K562 (cell line): ENCODE measurements at regions not wholly inside any gene's neighbourhood (a gene's known extent, or its start where the extent isn't known, plus 50 kb on each side); places are given as distances from the start of the nearest gene placed in this dataset.
"Not testable (repeated sequence)": the region's sequence is repeated elsewhere in the genome, so short reads cannot be mapped to it uniquely, and the experiment has no call there.

Source experiments
- MTA3 ChIP-seq: fragments of 450-650 bp; formaldehyde crosslinking; IDR thresholded peaks from 2 replicates; pipeline ENCODE4 v1.6.1; 2017; ENCODE audit warnings: mild to moderate bottlenecking, borderline replicate concordance
- NBN ChIP-seq: fragments of 450-650 bp; IDR thresholded peaks from 2 replicates; pipeline ENCODE4 v1.6.1; 2016; ENCODE audit warnings: low read depth, mild to moderate bottlenecking
- NCOA2 ChIP-seq, 2 experiments: fragments of 450-650 bp; IDR thresholded peaks; 2 replicates each; pipeline ENCODE4 v1.6.1; 2018; ENCODE audit warnings: mild to moderate bottlenecking in 2 of 2, moderate library complexity in 1 of 2; ENCODE audit not compliant: partially characterized antibody in 2 of 2
- POLR2A ChIP-seq: fragments of 450-650 bp; conservative IDR thresholded peaks from 2 replicates; pipeline ENCODE4 v1.6.1; 2016
- SP1 ChIP-seq: sonication (generic); formaldehyde crosslinking; IDR thresholded peaks from 2 replicates; pipeline ENCODE4 v1.8.1; 2022; ENCODE audit warnings: mild to moderate bottlenecking, missing genetic modification reagents
- TCF7L2 ChIP-seq: fragments of 150-350 bp; IDR thresholded peaks from 2 replicates; pipeline ENCODE4 v1.6.1; 2016; ENCODE audit warnings: low read depth, mild to moderate bottlenecking, low read length, moderate library complexity
- ZC3H4 ChIP-seq: sonication (generic); formaldehyde crosslinking; IDR thresholded peaks from 2 replicates; pipeline ENCODE4 v1.9.0; 2021; ENCODE audit warnings: missing genetic modification reagents, borderline replicate concordance
- ZNF274 ChIP-seq: IDR thresholded peaks from 2 replicates; pipeline ENCODE4 v1.6.1; 2011; ENCODE audit warnings: low read depth, mild to moderate bottlenecking, low read length, moderate library complexity, borderline replicate concordance
- TF ChIP-seq, protein P1 (sequence below), 3 experiments: IDR thresholded peaks in 2 of 3; conservative IDR thresholded peaks in 1 of 3; 2 replicates each; pipeline ENCODE4 v1.5.1; 2011 to 2012; ENCODE audit warnings: low read length in 3 of 3, mild to moderate bottlenecking in 3 of 3, control low read depth in 2 of 3, improper control_type of control experiment in 1 of 3, inconsistent platforms in 1 of 3, low read depth in 1 of 3, mixed read lengths in 1 of 3, moderate library complexity in 1 of 3; ENCODE audit not compliant: insufficient read depth in 2 of 3
- TF ChIP-seq, protein P2 (sequence below), 2 experiments: fragments of 450-650 bp; conservative IDR thresholded peaks; 2 replicates each; pipeline ENCODE4 v1.6.1; 2017; ENCODE audit warnings: mild to moderate bottlenecking in 2 of 2, moderate library complexity in 2 of 2
- TF ChIP-seq, protein P3 (sequence below): sonication (generic); formaldehyde crosslinking; IDR thresholded peaks from 2 replicates; pipeline ENCODE4 v1.5.0; 2020; ENCODE audit warnings: missing genetic modification reagents
- TF ChIP-seq, protein P4 (sequence below): fragments of 450-650 bp; formaldehyde crosslinking; IDR thresholded peaks from 2 replicates; pipeline ENCODE4 v1.4.0; 2020; ENCODE audit warnings: mild to moderate bottlenecking, moderate library complexity

DNA sequence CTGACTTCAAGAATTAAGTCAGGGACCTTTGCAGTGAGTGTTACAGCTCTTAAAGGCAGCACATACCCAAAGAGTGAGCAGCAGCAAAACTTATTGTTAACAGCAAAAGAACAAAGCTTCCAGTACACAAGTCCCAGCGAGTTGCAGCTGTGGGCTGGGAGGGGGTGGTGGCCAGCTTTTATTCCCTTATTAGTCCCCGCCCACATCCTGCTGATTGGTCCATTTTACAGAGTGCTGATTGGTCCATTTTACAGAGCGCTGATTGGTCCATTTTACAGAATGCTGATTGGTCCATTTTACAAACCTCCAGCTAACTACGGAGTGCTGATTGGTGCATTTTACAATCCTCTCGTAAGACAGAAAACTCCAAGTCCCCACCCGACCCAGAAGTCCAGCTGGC, 127.0 kb downstream of the NPAP1 start:
- TF ChIP-seq NBN; ZNF274; TCF7L2; SP1 (CRISPR knock-in tag); POLR2A; ZC3H4 (CRISPR knock-in tag); NCOA2 (IDR thresholded peaks at IDR 0.05; ENCODE audit: partially characterized antibody in 2 of 2); MTA3: not testable (repeated sequence)
- TF ChIP-seq, protein P1, sequence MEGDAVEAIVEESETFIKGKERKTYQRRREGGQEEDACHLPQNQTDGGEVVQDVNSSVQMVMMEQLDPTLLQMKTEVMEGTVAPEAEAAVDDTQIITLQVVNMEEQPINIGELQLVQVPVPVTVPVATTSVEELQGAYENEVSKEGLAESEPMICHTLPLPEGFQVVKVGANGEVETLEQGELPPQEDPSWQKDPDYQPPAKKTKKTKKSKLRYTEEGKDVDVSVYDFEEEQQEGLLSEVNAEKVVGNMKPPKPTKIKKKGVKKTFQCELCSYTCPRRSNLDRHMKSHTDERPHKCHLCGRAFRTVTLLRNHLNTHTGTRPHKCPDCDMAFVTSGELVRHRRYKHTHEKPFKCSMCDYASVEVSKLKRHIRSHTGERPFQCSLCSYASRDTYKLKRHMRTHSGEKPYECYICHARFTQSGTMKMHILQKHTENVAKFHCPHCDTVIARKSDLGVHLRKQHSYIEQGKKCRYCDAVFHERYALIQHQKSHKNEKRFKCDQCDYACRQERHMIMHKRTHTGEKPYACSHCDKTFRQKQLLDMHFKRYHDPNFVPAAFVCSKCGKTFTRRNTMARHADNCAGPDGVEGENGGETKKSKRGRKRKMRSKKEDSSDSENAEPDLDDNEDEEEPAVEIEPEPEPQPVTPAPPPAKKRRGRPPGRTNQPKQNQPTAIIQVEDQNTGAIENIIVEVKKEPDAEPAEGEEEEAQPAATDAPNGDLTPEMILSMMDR (IDR thresholded peaks at IDR 0.05 in 2 of 3, conservative IDR thresholded peaks at IDR 0.05 in 1 of 3; ENCODE audit: insufficient read depth in 2 of 3, low read depth in 1 of 3, low read length in 3 of 3), result not testable (repeated sequence)
- TF ChIP-seq, protein P2, sequence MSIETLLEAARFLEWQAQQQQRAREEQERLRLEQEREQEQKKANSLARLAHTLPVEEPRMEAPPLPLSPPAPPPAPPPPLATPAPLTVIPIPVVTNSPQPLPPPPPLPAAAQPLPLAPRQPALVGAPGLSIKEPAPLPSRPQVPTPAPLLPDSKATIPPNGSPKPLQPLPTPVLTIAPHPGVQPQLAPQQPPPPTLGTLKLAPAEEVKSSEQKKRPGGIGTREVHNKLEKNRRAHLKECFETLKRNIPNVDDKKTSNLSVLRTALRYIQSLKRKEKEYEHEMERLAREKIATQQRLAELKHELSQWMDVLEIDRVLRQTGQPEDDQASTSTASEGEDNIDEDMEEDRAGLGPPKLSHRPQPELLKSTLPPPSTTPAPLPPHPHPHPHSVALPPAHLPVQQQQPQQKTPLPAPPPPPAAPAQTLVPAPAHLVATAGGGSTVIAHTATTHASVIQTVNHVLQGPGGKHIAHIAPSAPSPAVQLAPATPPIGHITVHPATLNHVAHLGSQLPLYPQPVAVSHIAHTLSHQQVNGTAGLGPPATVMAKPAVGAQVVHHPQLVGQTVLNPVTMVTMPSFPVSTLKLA (conservative IDR thresholded peaks at IDR 0.05), result not testable (repeated sequence)
- TF ChIP-seq, protein P3, sequence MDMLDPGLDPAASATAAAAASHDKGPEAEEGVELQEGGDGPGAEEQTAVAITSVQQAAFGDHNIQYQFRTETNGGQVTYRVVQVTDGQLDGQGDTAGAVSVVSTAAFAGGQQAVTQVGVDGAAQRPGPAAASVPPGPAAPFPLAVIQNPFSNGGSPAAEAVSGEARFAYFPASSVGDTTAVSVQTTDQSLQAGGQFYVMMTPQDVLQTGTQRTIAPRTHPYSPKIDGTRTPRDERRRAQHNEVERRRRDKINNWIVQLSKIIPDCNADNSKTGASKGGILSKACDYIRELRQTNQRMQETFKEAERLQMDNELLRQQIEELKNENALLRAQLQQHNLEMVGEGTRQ (CRISPR knock-in tag), result not testable (repeated sequence)
- TF ChIP-seq, protein P4, sequence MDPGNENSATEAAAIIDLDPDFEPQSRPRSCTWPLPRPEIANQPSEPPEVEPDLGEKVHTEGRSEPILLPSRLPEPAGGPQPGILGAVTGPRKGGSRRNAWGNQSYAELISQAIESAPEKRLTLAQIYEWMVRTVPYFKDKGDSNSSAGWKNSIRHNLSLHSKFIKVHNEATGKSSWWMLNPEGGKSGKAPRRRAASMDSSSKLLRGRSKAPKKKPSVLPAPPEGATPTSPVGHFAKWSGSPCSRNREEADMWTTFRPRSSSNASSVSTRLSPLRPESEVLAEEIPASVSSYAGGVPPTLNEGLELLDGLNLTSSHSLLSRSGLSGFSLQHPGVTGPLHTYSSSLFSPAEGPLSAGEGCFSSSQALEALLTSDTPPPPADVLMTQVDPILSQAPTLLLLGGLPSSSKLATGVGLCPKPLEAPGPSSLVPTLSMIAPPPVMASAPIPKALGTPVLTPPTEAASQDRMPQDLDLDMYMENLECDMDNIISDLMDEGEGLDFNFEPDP (CRISPR knock-in tag), result not testable (repeated sequence)
